SIG-M5 (cell line): ENCODE measurements at regions not wholly inside any gene's neighbourhood (a gene's known extent, or its start where the extent isn't known, plus 50 kb on each side); places are given as distances from the start of the nearest gene placed in this dataset.
"Not testable (repeated sequence)": the region's sequence is repeated elsewhere in the genome, so short reads cannot be mapped to it uniquely, and the experiment has no call there.

ENCODE experiments used
- DNase-seq: peaks from one replicate; lab custom pipeline; 2025; lab: John Stamatoyannopoulos, UW

- DNase-seq: no peak
These were observed 272.8 kb downstream of the RND3 start for GRCh38 chr2:150214626-150215025.

- no peak for DNase-seq
These were observed 274.7 kb downstream of the RND3 start for GRCh38 chr2:150212722-150213171.

- DNase-seq: no peak
These were observed 276.3 kb downstream of the RND3 start for GRCh38 chr2:150211164-150211631.

DNA sequence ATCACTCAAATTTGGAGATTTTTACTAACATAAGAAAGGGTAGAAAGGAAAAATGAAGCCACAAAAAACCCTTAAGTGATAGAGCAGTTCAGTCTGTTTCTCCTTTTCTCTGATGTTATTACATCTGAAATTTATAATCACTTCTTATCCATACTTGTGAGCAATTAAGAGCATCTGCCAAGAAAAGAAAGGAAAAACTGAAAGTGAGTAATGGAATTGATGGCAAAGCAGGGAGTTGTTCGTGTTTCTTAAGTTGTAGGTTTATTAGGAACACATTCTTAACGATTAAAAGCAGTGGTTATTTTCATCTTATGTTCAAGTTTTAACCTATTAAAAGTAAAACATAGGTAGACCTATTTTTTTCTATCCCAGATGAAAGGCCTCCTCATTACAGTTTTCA is 277.7 kb downstream of the RND3 start:
- DNase-seq: no peak

DNA sequence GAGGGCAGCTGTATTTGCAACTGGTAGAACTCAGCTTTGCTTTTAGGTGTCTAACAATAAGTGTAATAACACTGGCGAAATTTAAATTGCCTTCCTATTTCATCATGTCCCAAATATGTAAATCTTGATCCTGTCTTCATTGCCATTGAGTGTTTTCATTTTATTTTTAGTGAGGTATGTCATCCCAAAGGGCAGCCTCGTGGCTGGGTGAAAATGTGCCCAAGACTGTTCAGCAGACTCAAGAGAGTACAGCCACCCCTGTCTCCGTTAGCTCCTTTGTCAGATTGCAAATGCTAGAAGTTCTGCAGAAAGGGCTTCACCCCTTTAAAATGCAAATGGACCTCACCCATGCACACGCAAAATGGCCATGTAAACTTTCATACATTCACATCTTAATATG is 278.8 kb downstream of the RND3 start:
- DNase-seq: no peak

GRCh38 chr2:150207979-150208378 is 279.5 kb downstream of the RND3 start:
- no peak for DNase-seq

DNA sequence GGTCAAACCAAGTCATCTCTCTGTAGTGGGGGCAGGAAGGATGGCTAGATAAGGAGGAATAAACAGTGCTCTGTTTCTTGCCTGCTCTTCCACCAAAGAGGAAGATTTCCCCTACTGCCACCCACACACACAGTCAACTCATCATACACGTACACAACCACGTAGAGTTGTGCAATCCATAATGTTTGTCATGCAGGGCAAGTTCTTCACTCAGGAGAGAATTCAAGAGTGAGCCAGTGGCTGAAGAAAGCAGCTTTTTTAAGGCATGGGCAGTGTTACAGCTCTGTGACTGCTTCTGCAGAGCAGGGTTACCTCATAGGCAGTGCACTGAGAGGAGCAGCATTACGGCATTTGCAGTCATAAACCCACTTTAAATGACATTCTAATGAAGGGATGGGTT is 283.0 kb downstream of the RND3 start:
- DNase-seq: no peak

GRCh38 chr2:150194816-150195215 is 292.7 kb downstream of the RND3 start:
- not testable (repeated sequence) for DNase-seq

GRCh38 chr2:150192701-150193100 is 294.8 kb downstream of the RND3 start:
- no peak for DNase-seq

GRCh38 chr2:150191349-150191748 is 296.1 kb downstream of the RND3 start:
- DNase-seq: no peak

DNA sequence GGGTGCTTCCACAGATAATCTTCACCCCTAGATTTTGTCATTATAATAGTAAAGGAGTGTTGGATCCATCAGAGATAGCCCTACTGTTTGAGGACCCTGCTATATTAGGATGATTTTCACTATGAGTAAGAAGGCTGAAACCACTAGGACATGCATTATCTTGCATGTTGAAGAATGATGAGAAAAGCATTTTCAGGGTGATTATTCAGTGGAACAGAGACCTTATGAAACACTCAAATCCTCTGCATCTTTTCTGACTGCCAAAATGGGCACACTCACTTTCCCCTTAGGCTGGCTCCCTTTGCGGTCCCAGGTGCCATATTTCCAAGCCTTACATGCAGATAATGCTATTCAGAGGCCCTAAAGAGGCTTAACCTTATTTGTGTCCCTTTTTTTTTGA is 296.9 kb downstream of the RND3 start:
- DNase-seq: no peak

DNA sequence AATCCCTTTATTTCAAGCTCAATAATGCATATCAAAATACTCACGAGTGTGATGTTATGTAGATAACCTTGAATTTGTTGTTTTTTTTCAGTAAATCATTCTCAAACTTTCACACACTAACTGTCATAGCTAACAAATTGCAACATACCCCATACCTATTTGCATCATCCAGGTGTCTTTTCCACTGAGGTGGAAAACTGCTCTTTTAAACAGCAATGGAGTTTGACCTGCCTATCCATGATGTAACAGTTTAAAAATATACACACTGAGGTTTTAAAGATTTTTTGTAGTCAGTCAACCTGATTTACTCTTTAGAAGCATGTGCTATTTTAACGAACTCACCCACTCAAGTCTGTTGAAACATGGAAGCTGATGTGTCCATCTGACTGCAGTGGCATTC is 298.7 kb downstream of the RND3 start:
- no peak for DNase-seq

GRCh38 chr2:150188177-150188576 is 299.3 kb downstream of the RND3 start:
- no peak for DNase-seq

GRCh38 chr2:150182566-150183235 is 304.8 kb downstream of the RND3 start:
- DNase-seq: no peak

- no peak for DNase-seq
These were observed 308.9 kb downstream of the RND3 start for GRCh38 chr2:150178591-150178990.

GRCh38 chr2:150174971-150175421 is 312.5 kb downstream of the RND3 start:
- DNase-seq: no peak

DNA sequence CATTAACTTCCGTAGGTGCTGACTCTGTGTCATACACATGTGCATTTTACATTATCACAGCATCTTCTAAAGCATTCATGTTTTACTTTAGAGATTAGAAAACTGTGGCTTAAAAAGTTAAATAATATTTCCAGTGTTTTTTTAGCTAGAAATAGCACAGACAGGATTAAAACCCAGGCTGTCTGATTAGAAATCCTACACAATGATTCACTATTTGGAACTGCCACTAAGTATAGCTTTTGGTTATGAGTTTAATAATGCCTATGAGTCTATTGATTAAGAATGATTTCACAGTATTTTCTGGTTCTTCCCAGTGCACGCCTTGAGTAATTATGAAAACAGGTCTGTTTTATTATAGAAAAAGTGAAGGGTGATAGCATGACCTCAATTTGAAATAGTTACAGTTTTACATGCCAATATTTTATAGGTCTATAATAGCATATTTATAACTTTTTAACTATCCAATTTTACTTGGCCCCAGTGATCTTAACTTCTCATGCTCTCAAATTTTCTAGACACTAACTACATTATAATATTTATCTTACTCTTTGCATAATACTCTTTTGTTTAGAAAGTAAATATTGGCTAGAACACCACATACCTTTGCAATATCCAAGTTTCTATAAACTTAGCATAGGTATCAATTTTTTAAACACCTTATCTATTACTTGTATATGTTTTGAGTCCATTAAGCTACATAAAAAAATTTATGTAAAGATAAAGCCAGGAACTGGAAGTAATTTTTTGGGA is 313.2 kb downstream of the RND3 start:
- DNase-seq: no peak

- no peak for DNase-seq
These were observed 316.4 kb downstream of the RND3 start for GRCh38 chr2:150171065-150171548.

GRCh38 chr2:150169237-150169629 is 318.2 kb downstream of the RND3 start:
- no peak for DNase-seq

DNA sequence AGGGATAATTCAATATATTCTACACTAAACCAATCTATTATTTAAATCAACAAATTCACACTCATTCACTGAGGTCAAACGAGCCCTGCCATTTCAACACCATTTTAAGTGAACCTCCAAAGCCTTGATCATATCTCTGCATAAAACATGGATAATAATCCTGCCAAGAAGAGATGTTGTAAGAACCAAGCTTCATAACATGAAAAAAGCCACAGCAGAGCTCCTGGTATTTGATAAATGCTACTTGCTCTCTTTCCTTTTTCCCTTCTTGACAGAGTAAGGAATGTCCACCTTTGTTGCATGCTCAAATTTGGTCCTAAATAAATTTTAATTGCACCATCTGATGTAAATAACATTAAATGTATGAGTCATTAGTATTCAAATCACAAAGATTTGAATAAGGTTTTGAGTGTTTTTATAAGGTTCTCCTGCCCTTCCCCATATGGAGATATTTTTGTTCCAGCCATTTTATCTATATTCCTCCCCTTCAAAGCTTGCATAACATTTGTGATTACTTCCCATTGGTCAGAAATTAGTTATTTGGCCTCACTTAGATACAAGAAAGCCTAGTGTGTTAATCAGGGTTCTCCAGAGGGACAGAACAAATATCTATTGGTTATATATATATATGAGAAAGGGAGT is 318.8 kb downstream of the RND3 start:
- DNase-seq: no peak

DNA sequence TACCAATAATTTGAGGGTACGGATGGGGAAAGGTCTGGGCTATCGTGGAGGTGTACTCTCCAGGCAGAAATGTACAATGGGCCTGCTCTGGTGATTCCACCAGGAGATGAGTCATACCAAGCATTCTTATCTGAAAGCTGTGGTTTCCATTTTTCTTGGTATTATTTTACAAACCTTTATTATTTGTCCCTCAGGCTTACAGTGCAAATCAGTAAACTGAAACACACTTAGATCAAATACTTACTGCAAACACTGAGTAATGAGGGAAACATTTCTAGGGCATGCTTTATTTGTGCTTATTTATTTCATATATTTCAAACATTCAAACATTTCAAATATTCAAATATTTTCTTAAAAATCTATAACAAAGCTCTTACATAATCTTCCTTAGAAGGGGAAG is 319.8 kb downstream of the RND3 start:
- DNase-seq: no peak

DNA sequence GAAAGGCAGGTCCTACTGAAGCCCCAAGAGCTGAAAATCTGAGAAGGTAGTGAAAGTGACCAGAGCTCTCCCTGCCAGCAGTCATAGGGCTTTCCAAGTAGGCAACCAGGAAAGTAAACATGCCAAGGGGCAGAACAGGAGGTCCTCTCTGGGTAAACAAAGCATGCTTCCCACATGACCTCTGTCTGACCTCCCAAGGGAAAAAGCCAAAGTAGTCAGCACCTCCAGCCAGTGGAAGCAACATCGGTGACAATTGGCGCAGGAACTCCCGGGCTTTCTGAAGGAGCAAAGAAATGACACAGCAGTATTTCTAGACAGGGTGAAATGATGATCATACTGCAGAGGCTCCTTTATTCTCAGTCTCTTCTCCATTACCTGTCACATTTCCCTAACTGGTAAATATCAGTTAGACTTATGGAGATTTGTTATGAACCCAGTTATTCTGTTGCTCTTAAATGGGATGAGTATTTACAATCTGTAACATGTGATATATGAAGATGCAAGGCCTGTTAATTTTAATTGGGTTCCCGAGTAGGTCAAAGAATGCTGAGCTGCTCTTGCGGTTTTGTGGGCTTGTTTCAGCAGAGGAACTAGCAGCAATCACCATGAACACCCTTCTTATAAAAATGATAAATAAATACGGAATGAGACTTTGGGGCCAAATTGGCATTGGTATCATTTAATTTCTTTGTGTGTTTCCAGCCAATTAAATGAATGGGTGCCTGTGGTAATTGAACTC is 321.0 kb downstream of the RND3 start:
- no peak for DNase-seq
